GM12874 (cell line): ENCODE measurements at regions not wholly inside any gene's neighbourhood (a gene's known extent, or its start where the extent isn't known, plus 50 kb on each side); places are given as distances from the start of the nearest gene placed in this dataset.

Experiments
- CTCF ChIP-seq: IDR thresholded peaks from 2 replicates; pipeline ENCODE4 v1.5.1; 2011; ENCODE audit warnings: low read depth, mild to moderate bottlenecking, control low read depth, low read length, moderate library complexity; ENCODE audit not compliant: insufficient read depth

GRCh38 chr6:53412021-53412715 lies 63.4 kb upstream of the ELOVL5 start:
- TF ChIP-seq CTCF, result no peak

- TF ChIP-seq CTCF, result no peak
Measured at GRCh38 chr6:53411451-53411850, 62.7 kb upstream of the ELOVL5 start.

- peak; percentile 78 for TF ChIP-seq CTCF
Measured at GRCh38 chr6:53410508-53411258, 61.9 kb upstream of the ELOVL5 start.

- no peak for TF ChIP-seq CTCF
Measured at GRCh38 chr6:53408826-53409225, 60.1 kb upstream of the ELOVL5 start.

GRCh38 chr6:53399027-53399344 lies 50.2 kb upstream of the ELOVL5 start:
- TF ChIP-seq CTCF, result no peak

GRCh38 chr6:53398247-53399026 lies 49.7 kb upstream of the ELOVL5 start:
- TF ChIP-seq CTCF, result no peak
